ENCODE measurements at regions not wholly inside any gene's neighbourhood (a gene's known extent, or its start where the extent isn't known, plus 50 kb on each side); places are given as distances from the start of the nearest gene placed in this dataset.

- Histone ChIP-seq H2AFZ (ENCODE audit: low read length) (peak overlapping the region; percentile 91), H3K4ac (ENCODE audit: low read length) (no peak overlapping the region), H3K36me3 (replicated peaks in 1 of 2; ENCODE audit: control insufficient read depth in 2 of 2, insufficient read depth in 2 of 2, low read length in 2 of 2) (no peaks in the 10 kb centered on the region), H3K14ac (ENCODE audit: low read length) (no peak overlapping the region), H2BK12ac (ENCODE audit: low read length) (no peak overlapping the region), H3K79me1 (ENCODE audit: low read depth, low read length) (no peaks in the 10 kb centered on the region), H3K4me2 (ENCODE audit: insufficient read depth, low read length, poor library complexity, severe bottlenecking) (no peak overlapping the region), H3K4me3 (ENCODE audit: low read length in 2 of 2) (no peak overlapping the region), H3K23ac (ENCODE audit: low read depth, low read length, poor library complexity) (no peak overlapping the region), H3K9ac (ENCODE audit: low read depth, low read length, poor library complexity) (no peak overlapping the region), H4K91ac (ENCODE audit: low read depth, low read length, poor library complexity) (no peak overlapping the region), H2BK15ac (ENCODE audit: low read length) (no peak overlapping the region), H3K4me1 (ENCODE audit: control insufficient read depth in 2 of 2, insufficient read depth in 1 of 2, low read depth in 1 of 2, low read length in 2 of 2) (peaks cover 0 to 5% of the 10 kb centered on the region in 2 donors), H2AK5ac (ENCODE audit: low read depth, low read length) (no peak overlapping the region), H4K8ac (ENCODE audit: low read depth, low read length) (no peak overlapping the region), H2BK5ac (ENCODE audit: low read length) (no peak overlapping the region), H3K27me3 (ENCODE audit: control insufficient read depth in 3 of 3, insufficient read depth in 3 of 3, low read depth in 1 of 3, low read length in 3 of 3) (no peaks in the 10 kb centered on the region), H3K9me3 (replicated peaks in 1 of 2; ENCODE audit: control insufficient read depth in 2 of 2, insufficient read depth in 1 of 2, low read depth in 1 of 2, low read length in 2 of 2) (no peaks in the 10 kb centered on the region), H2BK120ac (ENCODE audit: low read depth, low read length) (no peak overlapping the region), H3K27ac (replicated peaks; ENCODE audit: low read length) (no peak overlapping the region), H3K18ac (ENCODE audit: low read length) (no peak overlapping the region)
- WGBS, 2 donors (ENCODE audit: extremely low coverage in 2 of 2, insufficient read length in 2 of 2, insufficient replicate concordance in 1 of 2): no CpG with 5 or more reads among the region's 13 CpGs
- peak; percentile 75 for DNase-seq (ENCODE audit: low spot score)
Measured at GRCh38 chr12:69157023-69157655, 82.2 kb upstream of the CPSF6 start.

DNA sequence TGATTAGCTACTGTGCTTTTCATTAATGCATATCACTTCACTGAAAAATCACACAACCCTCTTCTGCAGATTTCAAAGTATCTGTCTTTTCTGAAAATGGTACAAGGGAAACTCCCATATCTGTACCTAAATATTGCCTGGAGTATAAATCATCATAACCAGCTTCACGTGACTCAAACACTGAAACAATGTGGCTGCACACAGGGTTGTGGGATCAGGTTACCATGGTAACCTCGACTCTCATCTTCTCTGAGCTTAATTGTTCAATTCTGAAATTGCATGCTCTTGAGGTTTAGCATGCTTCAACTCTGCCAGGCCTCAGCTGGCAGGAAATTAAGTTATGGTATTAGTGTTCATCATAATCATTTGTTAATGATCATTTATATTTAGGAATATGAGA is 77.5 kb upstream of the CPSF6 start:
- no peak overlapping the region for H3K9ac ChIP-seq (ENCODE audit: low read depth, low read length, poor library complexity)
- H3K18ac ChIP-seq (ENCODE audit: low read length): no peak overlapping the region
- H4K8ac ChIP-seq (ENCODE audit: low read depth, low read length): no peak overlapping the region
- H3K4me2 ChIP-seq (ENCODE audit: insufficient read depth, low read length, poor library complexity, severe bottlenecking): no peak overlapping the region
- no CpG with 5 or more reads among the region's 2 CpGs for WGBS, 2 donors (ENCODE audit: extremely low coverage in 2 of 2, insufficient read length in 2 of 2, insufficient replicate concordance in 1 of 2)
- no peak overlapping the region for H3K4me3 ChIP-seq (ENCODE audit: low read length in 2 of 2)
- no peak overlapping the region for H4K91ac ChIP-seq (ENCODE audit: low read depth, low read length, poor library complexity)
- no peaks in the 10 kb centered on the region for H3K9me3 ChIP-seq (replicated peaks in 1 of 2; ENCODE audit: control insufficient read depth in 2 of 2, insufficient read depth in 1 of 2, low read depth in 1 of 2, low read length in 2 of 2)
- no peak for DNase-seq (ENCODE audit: low spot score)
- H3K27ac ChIP-seq (replicated peaks; ENCODE audit: low read length): no peak overlapping the region
- no peak overlapping the region for H2BK120ac ChIP-seq (ENCODE audit: low read depth, low read length)
- H3K36me3 ChIP-seq (replicated peaks in 1 of 2; ENCODE audit: control insufficient read depth in 2 of 2, insufficient read depth in 2 of 2, low read length in 2 of 2): no peaks in the 10 kb centered on the region
- H3K4ac ChIP-seq (ENCODE audit: low read length): no peak overlapping the region
- H3K79me1 ChIP-seq (ENCODE audit: low read depth, low read length): no peaks in the 10 kb centered on the region
- H3K4me1 ChIP-seq (ENCODE audit: control insufficient read depth in 2 of 2, insufficient read depth in 1 of 2, low read depth in 1 of 2, low read length in 2 of 2): peaks cover 0 to 5% of the 10 kb centered on the region in 2 donors
- peaks cover 0 to 3% (median 0%) of the 10 kb centered on the region in 3 experiments for H3K27me3 ChIP-seq (ENCODE audit: control insufficient read depth in 3 of 3, insufficient read depth in 3 of 3, low read depth in 1 of 3, low read length in 3 of 3)
- H3K14ac ChIP-seq (ENCODE audit: low read length): no peak overlapping the region
- no peak overlapping the region for H2AFZ ChIP-seq (ENCODE audit: low read length)
- no peak overlapping the region for H2BK12ac ChIP-seq (ENCODE audit: low read length)
- H2AK5ac ChIP-seq (ENCODE audit: low read depth, low read length): no peak overlapping the region
- H2BK5ac ChIP-seq (ENCODE audit: low read length): no peak overlapping the region
- H3K23ac ChIP-seq (ENCODE audit: low read depth, low read length, poor library complexity): no peak overlapping the region
- H2BK15ac ChIP-seq (ENCODE audit: low read length): no peak overlapping the region

DNA sequence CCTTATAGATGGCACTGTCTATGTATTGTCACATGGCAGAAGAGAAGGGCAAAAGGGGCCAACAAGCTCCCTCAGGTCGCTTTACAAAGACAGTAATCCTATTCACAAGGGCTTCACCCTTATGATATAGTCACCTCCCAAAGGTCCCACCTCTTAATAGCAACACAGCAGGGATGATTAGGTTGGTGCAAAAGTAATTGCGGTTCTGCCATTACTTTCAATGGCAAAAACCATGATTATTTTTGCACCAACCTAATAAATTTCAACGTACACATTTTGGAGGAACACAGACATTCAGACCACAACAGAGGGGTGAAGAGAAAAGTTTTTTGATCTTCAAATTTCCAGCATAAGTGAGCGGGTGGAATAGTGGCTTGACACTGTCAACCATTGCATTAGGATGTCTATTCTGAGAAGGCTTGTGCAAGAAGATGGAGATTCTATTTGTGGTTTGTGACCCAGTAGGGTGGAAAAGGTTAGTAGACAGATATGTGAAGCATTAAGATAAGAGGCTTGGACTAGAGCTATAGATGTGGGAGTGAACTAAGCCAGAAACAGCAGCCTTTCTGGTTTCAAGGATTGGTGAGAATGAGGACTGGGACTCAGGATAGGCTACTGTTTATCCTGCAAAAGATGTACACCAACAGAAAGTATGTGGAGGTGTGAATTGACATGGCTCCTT is 75.5 kb upstream of the CPSF6 start:
- Histone ChIP-seq H3K4ac (ENCODE audit: low read length) (no peak overlapping the region), H3K4me1 (ENCODE audit: control insufficient read depth in 2 of 2, insufficient read depth in 1 of 2, low read depth in 1 of 2, low read length in 2 of 2) (peaks cover 0 to 5% of the 10 kb centered on the region in 2 donors), H3K27me3 (ENCODE audit: control insufficient read depth in 3 of 3, insufficient read depth in 3 of 3, low read depth in 1 of 3, low read length in 3 of 3) (peaks cover 0 to 3% (median 0%) of the 10 kb centered on the region in 3 experiments), H3K27ac (replicated peaks; ENCODE audit: low read length) (no peak overlapping the region), H3K79me1 (ENCODE audit: low read depth, low read length) (no peaks in the 10 kb centered on the region), H4K91ac (ENCODE audit: low read depth, low read length, poor library complexity) (no peak overlapping the region), H4K8ac (ENCODE audit: low read depth, low read length) (no peak overlapping the region), H2BK5ac (ENCODE audit: low read length) (no peak overlapping the region), H2BK15ac (ENCODE audit: low read length) (no peak overlapping the region), H3K4me3 (ENCODE audit: low read length in 2 of 2) (no peak overlapping the region), H3K4me2 (ENCODE audit: insufficient read depth, low read length, poor library complexity, severe bottlenecking) (no peak overlapping the region), H2BK12ac (ENCODE audit: low read length) (no peak overlapping the region), H3K18ac (ENCODE audit: low read length) (no peak overlapping the region), H3K14ac (ENCODE audit: low read length) (no peak overlapping the region), H2BK120ac (ENCODE audit: low read depth, low read length) (no peak overlapping the region), H3K23ac (ENCODE audit: low read depth, low read length, poor library complexity) (no peak overlapping the region), H3K9me3 (replicated peaks in 1 of 2; ENCODE audit: control insufficient read depth in 2 of 2, insufficient read depth in 1 of 2, low read depth in 1 of 2, low read length in 2 of 2) (no peaks in the 10 kb centered on the region), H2AK5ac (ENCODE audit: low read depth, low read length) (no peak overlapping the region), H3K9ac (ENCODE audit: low read depth, low read length, poor library complexity) (no peak overlapping the region), H3K36me3 (replicated peaks in 1 of 2; ENCODE audit: control insufficient read depth in 2 of 2, insufficient read depth in 2 of 2, low read length in 2 of 2) (no peaks in the 10 kb centered on the region), H2AFZ (ENCODE audit: low read length) (no peak overlapping the region)
- no CpG with 5 or more reads among the region's 4 CpGs for WGBS, 2 donors (ENCODE audit: extremely low coverage in 2 of 2, insufficient read length in 2 of 2, insufficient replicate concordance in 1 of 2)
- DNase-seq (ENCODE audit: low spot score): no peak

- Histone ChIP-seq H3K4me1 (ENCODE audit: control insufficient read depth in 2 of 2, insufficient read depth in 1 of 2, low read depth in 1 of 2, low read length in 2 of 2) (no peaks in the 10 kb centered on the region), H4K8ac (ENCODE audit: low read depth, low read length) (no peak overlapping the region), H4K91ac (ENCODE audit: low read depth, low read length, poor library complexity) (no peak overlapping the region), H3K9ac (ENCODE audit: low read depth, low read length, poor library complexity) (no peak overlapping the region), H3K36me3 (replicated peaks in 1 of 2; ENCODE audit: control insufficient read depth in 2 of 2, insufficient read depth in 2 of 2, low read length in 2 of 2) (no peaks in the 10 kb centered on the region), H2BK120ac (ENCODE audit: low read depth, low read length) (no peak overlapping the region), H3K23ac (ENCODE audit: low read depth, low read length, poor library complexity) (no peak overlapping the region), H2BK5ac (ENCODE audit: low read length) (no peak overlapping the region), H3K14ac (ENCODE audit: low read length) (no peak overlapping the region), H3K9me3 (replicated peaks in 1 of 2; ENCODE audit: control insufficient read depth in 2 of 2, insufficient read depth in 1 of 2, low read depth in 1 of 2, low read length in 2 of 2) (no peaks in the 10 kb centered on the region), H2AK5ac (ENCODE audit: low read depth, low read length) (no peak overlapping the region), H3K79me1 (ENCODE audit: low read depth, low read length) (no peaks in the 10 kb centered on the region), H3K4ac (ENCODE audit: low read length) (no peak overlapping the region), H3K4me2 (ENCODE audit: insufficient read depth, low read length, poor library complexity, severe bottlenecking) (no peak overlapping the region), H3K18ac (ENCODE audit: low read length) (no peak overlapping the region), H3K4me3 (ENCODE audit: low read length in 2 of 2) (no peak overlapping the region), H2AFZ (ENCODE audit: low read length) (no peak overlapping the region), H3K27me3 (ENCODE audit: control insufficient read depth in 3 of 3, insufficient read depth in 3 of 3, low read depth in 1 of 3, low read length in 3 of 3) (peaks cover 0 to 3% (median 0%) of the 10 kb centered on the region in 3 experiments), H3K27ac (replicated peaks; ENCODE audit: low read length) (no peak overlapping the region), H2BK12ac (ENCODE audit: low read length) (no peak overlapping the region), H2BK15ac (ENCODE audit: low read length) (no peak overlapping the region)
- DNase-seq (ENCODE audit: low spot score): no peak
- WGBS, 2 donors (ENCODE audit: extremely low coverage in 2 of 2, insufficient read length in 2 of 2, insufficient replicate concordance in 1 of 2): no CpG with 5 or more reads among the region's 3 CpGs
Measured at GRCh38 chr12:69167648-69168165, 71.7 kb upstream of the CPSF6 start.
